Ishikawa (cell line): ENCODE measurements at regions not wholly inside any gene's neighbourhood (a gene's known extent, or its start where the extent isn't known, plus 50 kb on each side); places are given as distances from the start of the nearest gene placed in this dataset.

Source experiments
- CEBPB ChIP-seq: IDR thresholded peaks from 2 replicates; pipeline ENCODE4 v1.6.1; 2012
- CREB1 ChIP-seq: IDR thresholded peaks from 2 replicates; pipeline ENCODE4 v1.6.1; 2012; ENCODE audit warnings: low read depth
- EGR1 ChIP-seq: IDR thresholded peaks from 2 replicates; pipeline ENCODE4 v1.6.1; 2012
- EP300 ChIP-seq: IDR thresholded peaks from 2 replicates; pipeline ENCODE4 v1.6.1; 2012; ENCODE audit warnings: borderline replicate concordance
- RAD21 ChIP-seq: IDR thresholded peaks from 2 replicates; pipeline ENCODE4 v1.6.1; 2012; ENCODE audit warnings: low read depth
- TAF1 ChIP-seq: IDR thresholded peaks from 2 replicates; pipeline ENCODE4 v1.6.1; 2012; ENCODE audit warnings: low read depth, mild to moderate bottlenecking
- TCF12 ChIP-seq: IDR thresholded peaks from 2 replicates; pipeline ENCODE4 v1.6.1; 2012; ENCODE audit warnings: low read depth
- TF ChIP-seq, protein P1 (sequence below): IDR thresholded peaks from 2 replicates; pipeline ENCODE4 v1.6.1; 2012

DNA sequence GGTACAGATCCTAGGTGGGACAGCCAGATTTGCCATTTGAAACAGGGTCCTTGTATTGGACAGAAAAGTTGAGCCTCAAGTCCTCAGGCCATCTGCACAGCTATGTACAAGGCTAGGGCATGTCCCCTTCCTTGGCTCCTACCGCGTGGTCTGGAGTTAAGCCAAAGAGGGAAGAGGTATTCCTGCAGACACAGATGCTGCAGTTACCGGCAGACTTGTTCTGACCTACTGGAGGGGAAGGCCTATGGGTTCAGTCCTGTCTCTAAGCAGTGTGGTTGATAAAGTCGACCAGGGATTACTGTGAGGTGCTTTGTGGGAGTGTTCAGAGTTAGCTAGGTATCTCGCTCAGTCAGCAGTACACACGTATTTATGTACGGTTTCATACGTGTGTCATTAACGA lies 180.6 kb downstream of the ADAMTS15 start:
- no peak for TF ChIP-seq CEBPB
- TF ChIP-seq TAF1 = no peak
- no peak for TF ChIP-seq RAD21
- no peak for TF ChIP-seq EP300
- no peak for TF ChIP-seq CREB1
- TF ChIP-seq TCF12 = no peak
- TF ChIP-seq, protein P1, sequence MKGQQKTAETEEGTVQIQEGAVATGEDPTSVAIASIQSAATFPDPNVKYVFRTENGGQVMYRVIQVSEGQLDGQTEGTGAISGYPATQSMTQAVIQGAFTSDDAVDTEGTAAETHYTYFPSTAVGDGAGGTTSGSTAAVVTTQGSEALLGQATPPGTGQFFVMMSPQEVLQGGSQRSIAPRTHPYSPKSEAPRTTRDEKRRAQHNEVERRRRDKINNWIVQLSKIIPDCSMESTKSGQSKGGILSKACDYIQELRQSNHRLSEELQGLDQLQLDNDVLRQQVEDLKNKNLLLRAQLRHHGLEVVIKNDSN = no peak
- TF ChIP-seq EGR1 = no peak
